ENCODE measurements at regions not wholly inside any gene's neighbourhood (a gene's known extent, or its start where the extent isn't known, plus 50 kb on each side); places are given as distances from the start of the nearest gene placed in this dataset.

DNA sequence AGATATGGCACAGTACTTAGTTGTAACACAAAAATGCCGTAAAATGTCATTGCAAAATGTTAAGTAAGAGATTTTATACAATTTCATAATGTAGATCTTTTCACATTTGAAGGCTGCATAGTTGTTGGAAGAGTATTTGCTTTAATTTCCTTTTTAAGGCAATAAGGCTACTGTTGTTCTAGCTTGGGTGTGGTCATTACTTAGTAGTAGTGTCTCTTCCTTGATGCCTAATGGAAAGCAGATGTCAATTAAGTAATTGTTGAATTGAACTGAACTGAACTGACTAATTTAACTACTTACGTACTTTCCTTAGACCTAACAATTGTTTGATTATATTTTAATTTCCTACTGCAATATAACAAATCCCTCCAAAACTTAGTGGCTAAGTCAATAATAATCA is 181.7 kb downstream of the FLRT2 start:
- no peak for DNase-seq
